ENCODE measurements at regions not wholly inside any gene's neighbourhood (a gene's known extent, or its start where the extent isn't known, plus 50 kb on each side); places are given as distances from the start of the nearest gene placed in this dataset.
"Not testable (repeated sequence)": the region's sequence is repeated elsewhere in the genome, so short reads cannot be mapped to it uniquely, and the experiment has no call there.

GRCh38 chr7:145718129-145718528 lies 398.5 kb upstream of the CNTNAP2 start:
- no peak for DNase-seq (ENCODE audit: extremely low spot score)
- POLR2A ChIA-PET, result no interaction called here
- no peak for TF ChIP-seq CTCF (IDR thresholded peaks at IDR 0.05; ENCODE audit: control extremely low read depth, extremely low read depth, low read depth, missing control alignments)
- CTCF ChIA-PET, result no interaction called here

GRCh38 chr7:145700488-145700887 lies 416.1 kb upstream of the CNTNAP2 start:
- no peak for TF ChIP-seq CTCF (IDR thresholded peaks at IDR 0.05; ENCODE audit: control extremely low read depth, extremely low read depth, low read depth, missing control alignments)
- ChIA-PET CTCF (interaction anchor here (1.3 kb wide), 1 partner anchor 19 kb away, joined by 3 read pairs; no protein-coding TSS in a partner anchor), POLR2A (no interaction called here)
- no peak for DNase-seq (ENCODE audit: extremely low spot score)

GRCh38 chr7:145698526-145699262 lies 417.9 kb upstream of the CNTNAP2 start:
- DNase-seq (ENCODE audit: extremely low spot score), result no peak
- ChIA-PET POLR2A (no interaction called here), CTCF (interaction anchor here (1.4 kb wide), 1 partner anchor 17 kb away, joined by 4 read pairs; no protein-coding TSS in a partner anchor)
- TF ChIP-seq CTCF (IDR thresholded peaks at IDR 0.05; ENCODE audit: control extremely low read depth, extremely low read depth, low read depth, missing control alignments), result no peak

GRCh38 chr7:145697412-145698107 lies 419.0 kb upstream of the CNTNAP2 start:
- DNase-seq (ENCODE audit: extremely low spot score); POLR2A ChIA-PET; CTCF ChIA-PET: not testable (repeated sequence)

GRCh38 chr7:145696071-145696470 lies 420.5 kb upstream of the CNTNAP2 start:
- ChIA-PET POLR2A (no interaction called here), CTCF (no interaction called here)
- DNase-seq (ENCODE audit: extremely low spot score), result no peak
- TF ChIP-seq CTCF (IDR thresholded peaks at IDR 0.05; ENCODE audit: control extremely low read depth, extremely low read depth, low read depth, missing control alignments), result no peak

- DNase-seq (ENCODE audit: extremely low spot score), result no peak
- ChIA-PET CTCF (no interaction called here), POLR2A (no interaction called here)
- TF ChIP-seq CTCF (IDR thresholded peaks at IDR 0.05; ENCODE audit: control extremely low read depth, extremely low read depth, low read depth, missing control alignments), result no peak
These were observed 424.2 kb upstream of the CNTNAP2 start for GRCh38 chr7:145692237-145692950.

Data from GM10248 (cell line).